ENCODE measurements at regions not wholly inside any gene's neighbourhood (a gene's known extent, or its start where the extent isn't known, plus 50 kb on each side); places are given as distances from the start of the nearest gene placed in this dataset.

DNA sequence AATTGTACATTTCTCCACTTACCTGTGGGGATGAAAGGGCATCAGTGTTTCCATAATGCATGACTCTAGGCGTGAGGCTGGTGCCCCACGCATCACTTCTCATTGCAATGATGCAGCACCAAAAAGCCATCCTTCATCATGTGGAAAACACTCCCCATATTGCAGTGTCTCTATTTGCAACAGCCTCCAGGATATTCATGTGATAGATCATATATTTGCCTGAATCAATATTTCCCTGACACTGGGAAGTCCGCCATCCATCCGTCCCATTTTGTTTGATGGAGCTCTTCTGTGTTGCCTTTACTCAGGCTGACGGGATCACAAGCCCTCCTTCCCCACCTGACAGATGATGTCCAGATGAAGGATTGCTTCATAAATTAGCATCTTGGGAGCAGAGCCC, 74.5 kb upstream of the CAMK1G start:
- no peak for TF ChIP-seq EZH2 (IDR thresholded peaks at IDR 0.05; ENCODE audit: low read depth)
- TF ChIP-seq, protein P1, sequence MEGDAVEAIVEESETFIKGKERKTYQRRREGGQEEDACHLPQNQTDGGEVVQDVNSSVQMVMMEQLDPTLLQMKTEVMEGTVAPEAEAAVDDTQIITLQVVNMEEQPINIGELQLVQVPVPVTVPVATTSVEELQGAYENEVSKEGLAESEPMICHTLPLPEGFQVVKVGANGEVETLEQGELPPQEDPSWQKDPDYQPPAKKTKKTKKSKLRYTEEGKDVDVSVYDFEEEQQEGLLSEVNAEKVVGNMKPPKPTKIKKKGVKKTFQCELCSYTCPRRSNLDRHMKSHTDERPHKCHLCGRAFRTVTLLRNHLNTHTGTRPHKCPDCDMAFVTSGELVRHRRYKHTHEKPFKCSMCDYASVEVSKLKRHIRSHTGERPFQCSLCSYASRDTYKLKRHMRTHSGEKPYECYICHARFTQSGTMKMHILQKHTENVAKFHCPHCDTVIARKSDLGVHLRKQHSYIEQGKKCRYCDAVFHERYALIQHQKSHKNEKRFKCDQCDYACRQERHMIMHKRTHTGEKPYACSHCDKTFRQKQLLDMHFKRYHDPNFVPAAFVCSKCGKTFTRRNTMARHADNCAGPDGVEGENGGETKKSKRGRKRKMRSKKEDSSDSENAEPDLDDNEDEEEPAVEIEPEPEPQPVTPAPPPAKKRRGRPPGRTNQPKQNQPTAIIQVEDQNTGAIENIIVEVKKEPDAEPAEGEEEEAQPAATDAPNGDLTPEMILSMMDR (conservative IDR thresholded peaks at IDR 0.05), result no peak
- DNase-seq, result no peak
- Histone ChIP-seq H3K4me2 (no peak overlapping the region), H2AFZ (no peak overlapping the region), H3K27me3 (ENCODE audit: insufficient read depth, low read depth) (no peaks in the 10 kb centered on the region), H3F3A (ENCODE audit: insufficient read depth, low read depth) (no peaks in the 10 kb centered on the region), H3K4me1 (replicated peaks; ENCODE audit: insufficient read depth) (no peaks in the 10 kb centered on the region), H3K36me3 (ENCODE audit: low read depth) (no peaks in the 10 kb centered on the region), H3K9me2 (ENCODE audit: insufficient read depth) (no peaks in the 10 kb centered on the region), H4K20me1 (ENCODE audit: insufficient read depth) (no peaks in the 10 kb centered on the region), H3K27ac (no peak overlapping the region), H3K9me3 (ENCODE audit: insufficient read depth, low read depth) (no peaks in the 10 kb centered on the region), H3K79me2 (ENCODE audit: low read depth) (no peaks in the 10 kb centered on the region), H3K4me3 (no peak overlapping the region)
- ChIA-PET CTCF (no interaction called here), POLR2A (ENCODE audit: unreplicated experiment) (no interaction called here)
- BruUV-seq (replicated peaks), result no TSS peak
- intact Hi-C loops (cut with micrococcal nuclease; ENCODE audit: unreplicated experiment), result no loop called here

DNA sequence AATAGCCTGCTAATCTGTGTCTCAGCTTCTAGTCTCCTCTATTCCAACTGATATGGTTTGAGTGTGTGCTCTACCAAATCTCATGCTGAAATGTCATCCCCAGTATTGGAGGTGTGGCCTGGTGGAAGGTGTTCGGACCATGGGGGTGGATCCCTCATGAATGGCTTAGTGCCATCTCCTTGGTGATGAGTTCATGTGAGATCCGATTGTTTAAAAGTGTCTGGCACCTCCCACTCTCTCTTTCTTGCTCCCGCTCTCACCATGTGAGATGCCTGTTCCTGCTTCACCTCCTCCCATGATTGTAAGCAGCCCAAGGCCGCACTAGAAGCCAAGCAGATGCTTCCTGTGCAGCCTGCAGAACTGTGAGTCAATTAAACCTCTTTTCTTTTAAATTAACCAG, 73.5 kb upstream of the CAMK1G start:
- intact Hi-C loops (cut with micrococcal nuclease; ENCODE audit: unreplicated experiment), result loop anchor here (5.0 kb wide), 1 partner anchor 1488 kb away; no protein-coding TSS in a partner anchor
- DNase-seq, result no peak
- Histone ChIP-seq H3K4me2 (no peak overlapping the region), H3K36me3 (ENCODE audit: low read depth) (no peaks in the 10 kb centered on the region), H3K4me1 (replicated peaks; ENCODE audit: insufficient read depth) (no peaks in the 10 kb centered on the region), H3K27me3 (ENCODE audit: insufficient read depth, low read depth) (peaks cover 9% of the 10 kb centered on the region), H3F3A (ENCODE audit: insufficient read depth, low read depth) (no peaks in the 10 kb centered on the region), H3K4me3 (no peak overlapping the region), H3K79me2 (ENCODE audit: low read depth) (no peaks in the 10 kb centered on the region), H4K20me1 (ENCODE audit: insufficient read depth) (no peaks in the 10 kb centered on the region), H3K9me2 (ENCODE audit: insufficient read depth) (no peaks in the 10 kb centered on the region), H3K27ac (no peak overlapping the region), H3K9me3 (ENCODE audit: insufficient read depth, low read depth) (no peaks in the 10 kb centered on the region), H2AFZ (no peak overlapping the region)
- CTCF ChIA-PET, result no interaction called here
- TF ChIP-seq, protein P1 (conservative IDR thresholded peaks at IDR 0.05), result no peak
- TF ChIP-seq EZH2 (IDR thresholded peaks at IDR 0.05; ENCODE audit: low read depth), result no peak
- POLR2A ChIA-PET (ENCODE audit: unreplicated experiment), result no interaction called here
- no TSS peak for BruUV-seq (replicated peaks)

DNA sequence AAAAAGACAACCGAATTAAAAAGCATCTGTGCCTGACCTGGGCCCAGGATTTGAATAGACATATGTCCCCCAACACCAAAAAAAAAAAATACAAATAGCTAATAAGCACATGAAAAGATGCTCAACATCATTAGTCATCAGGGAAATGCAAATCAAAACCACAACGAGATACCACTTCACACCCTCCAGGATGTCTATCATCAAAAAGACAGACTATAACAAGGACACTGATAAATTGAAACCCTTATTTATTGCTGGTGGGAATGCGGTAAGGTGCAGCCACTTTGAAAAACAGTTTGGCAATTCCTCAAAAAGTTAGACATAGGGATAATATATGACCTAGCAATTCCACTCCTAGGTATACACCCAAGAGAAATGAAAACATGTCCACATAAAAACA, 72.3 kb upstream of the CAMK1G start:
- no peak overlapping the region for H3K4me3 ChIP-seq
- no TSS peak for BruUV-seq (replicated peaks)
- no peaks in the 10 kb centered on the region for H3F3A ChIP-seq (ENCODE audit: insufficient read depth, low read depth)
- TF ChIP-seq EZH2 (IDR thresholded peaks at IDR 0.05; ENCODE audit: low read depth), result no peak
- TF ChIP-seq, protein P1 (conservative IDR thresholded peaks at IDR 0.05), result no peak
- peaks cover 14% of the 10 kb centered on the region for H3K27me3 ChIP-seq (ENCODE audit: insufficient read depth, low read depth)
- POLR2A ChIA-PET (ENCODE audit: unreplicated experiment), result no interaction called here
- no peak overlapping the region for H3K27ac ChIP-seq
- no peaks in the 10 kb centered on the region for H4K20me1 ChIP-seq (ENCODE audit: insufficient read depth)
- H3K4me1 ChIP-seq (replicated peaks; ENCODE audit: insufficient read depth), result no peaks in the 10 kb centered on the region
- intact Hi-C loops (cut with micrococcal nuclease; ENCODE audit: unreplicated experiment), result loop anchor here (5.0 kb wide), 1 partner anchor 1489 kb away; no protein-coding TSS in a partner anchor
- no peaks in the 10 kb centered on the region for H3K79me2 ChIP-seq (ENCODE audit: low read depth)
- H3K9me3 ChIP-seq (ENCODE audit: insufficient read depth, low read depth), result no peaks in the 10 kb centered on the region
- DNase-seq, result no peak
- no peaks in the 10 kb centered on the region for H3K36me3 ChIP-seq (ENCODE audit: low read depth)
- H3K9me2 ChIP-seq (ENCODE audit: insufficient read depth), result no peaks in the 10 kb centered on the region
- H3K4me2 ChIP-seq, result no peak overlapping the region
- H2AFZ ChIP-seq, result no peak overlapping the region
- CTCF ChIA-PET, result no interaction called here

All from PC-9 (cell line).